ENCODE measurements at regions not wholly inside any gene's neighbourhood (a gene's known extent, or its start where the extent isn't known, plus 50 kb on each side); places are given as distances from the start of the nearest gene placed in this dataset.

DNA sequence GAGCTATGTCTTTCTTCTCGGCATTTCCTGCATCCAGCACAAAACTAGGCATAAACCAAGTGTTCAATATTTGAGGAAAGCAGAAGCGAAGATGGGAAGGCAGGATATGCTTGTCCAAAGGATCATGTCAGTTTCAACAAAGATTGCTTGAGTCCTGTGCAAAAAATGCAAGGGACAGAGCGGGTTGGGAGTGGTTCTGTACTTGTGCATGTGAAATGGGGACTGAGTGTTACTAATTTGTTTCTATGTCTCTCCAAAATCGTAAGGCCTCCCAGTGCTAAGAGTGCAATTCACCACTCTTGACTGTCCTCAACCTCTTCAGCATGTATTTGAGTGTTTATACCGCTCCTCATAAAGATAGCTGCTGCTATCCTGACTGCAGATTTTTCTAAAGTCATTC lies 166.2 kb downstream of the DLEU7 start:
- no peak for DNase-seq (ENCODE audit: low read depth)
- H3K4me3 ChIP-seq (ENCODE audit: low read depth, low read length) = no peak overlapping the region
- TF ChIP-seq POLR2A (IDR thresholded peaks at IDR 0.05; ENCODE audit: extremely low read depth, insufficient read length) (no peak), MYC (IDR thresholded peaks at IDR 0.05; ENCODE audit: low read depth, low read length) (no peak)
- TF ChIP-seq, protein P1, sequence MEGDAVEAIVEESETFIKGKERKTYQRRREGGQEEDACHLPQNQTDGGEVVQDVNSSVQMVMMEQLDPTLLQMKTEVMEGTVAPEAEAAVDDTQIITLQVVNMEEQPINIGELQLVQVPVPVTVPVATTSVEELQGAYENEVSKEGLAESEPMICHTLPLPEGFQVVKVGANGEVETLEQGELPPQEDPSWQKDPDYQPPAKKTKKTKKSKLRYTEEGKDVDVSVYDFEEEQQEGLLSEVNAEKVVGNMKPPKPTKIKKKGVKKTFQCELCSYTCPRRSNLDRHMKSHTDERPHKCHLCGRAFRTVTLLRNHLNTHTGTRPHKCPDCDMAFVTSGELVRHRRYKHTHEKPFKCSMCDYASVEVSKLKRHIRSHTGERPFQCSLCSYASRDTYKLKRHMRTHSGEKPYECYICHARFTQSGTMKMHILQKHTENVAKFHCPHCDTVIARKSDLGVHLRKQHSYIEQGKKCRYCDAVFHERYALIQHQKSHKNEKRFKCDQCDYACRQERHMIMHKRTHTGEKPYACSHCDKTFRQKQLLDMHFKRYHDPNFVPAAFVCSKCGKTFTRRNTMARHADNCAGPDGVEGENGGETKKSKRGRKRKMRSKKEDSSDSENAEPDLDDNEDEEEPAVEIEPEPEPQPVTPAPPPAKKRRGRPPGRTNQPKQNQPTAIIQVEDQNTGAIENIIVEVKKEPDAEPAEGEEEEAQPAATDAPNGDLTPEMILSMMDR (IDR thresholded peaks at IDR 0.05; ENCODE audit: low read depth, low read length) = no peak
- TF ChIP-seq, protein P2, sequence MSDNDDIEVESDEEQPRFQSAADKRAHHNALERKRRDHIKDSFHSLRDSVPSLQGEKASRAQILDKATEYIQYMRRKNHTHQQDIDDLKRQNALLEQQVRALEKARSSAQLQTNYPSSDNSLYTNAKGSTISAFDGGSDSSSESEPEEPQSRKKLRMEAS (IDR thresholded peaks at IDR 0.05; ENCODE audit: low read depth, low read length) = no peak

DNA sequence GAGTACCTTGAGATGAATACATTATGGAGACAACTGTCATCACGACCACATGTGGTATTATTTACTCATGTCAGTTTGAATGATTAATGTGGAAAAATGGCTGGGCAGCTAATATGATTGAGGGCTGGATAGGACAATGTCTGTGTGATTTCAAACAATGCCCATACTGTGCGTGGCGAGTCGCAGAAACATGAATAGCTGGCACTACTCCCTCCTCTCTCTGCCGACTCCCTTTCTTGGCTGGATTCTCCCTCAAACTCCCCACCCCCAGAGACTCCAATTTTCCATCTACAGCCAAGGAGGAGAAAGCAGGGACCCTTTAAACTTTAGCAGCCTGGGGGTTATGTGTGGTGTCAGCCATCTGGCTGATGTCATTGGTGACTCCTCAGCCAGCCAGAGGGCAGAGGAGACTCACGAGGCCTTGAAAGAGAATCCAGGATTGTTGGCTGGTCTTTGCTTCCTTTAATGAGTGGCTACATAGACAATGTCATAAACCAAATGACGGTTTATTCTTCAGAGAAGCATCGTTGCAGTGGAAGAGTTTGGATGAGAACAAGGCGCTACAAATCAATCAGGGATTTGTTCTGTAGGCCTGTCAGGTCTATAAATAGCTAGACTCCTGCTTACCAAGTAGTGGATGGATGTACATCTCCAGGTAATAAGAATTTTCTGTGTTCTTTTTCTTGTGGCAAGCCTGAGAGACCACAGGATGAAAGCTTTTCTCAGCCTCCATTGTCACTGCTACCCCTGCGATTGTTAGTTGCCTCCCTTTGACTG lies 165.6 kb downstream of the DLEU7 start:
- TF ChIP-seq, protein P1 (IDR thresholded peaks at IDR 0.05; ENCODE audit: low read depth, low read length) = no peak
- TF ChIP-seq POLR2A (IDR thresholded peaks at IDR 0.05; ENCODE audit: extremely low read depth, insufficient read length) = no peak
- no peak for TF ChIP-seq MYC (IDR thresholded peaks at IDR 0.05; ENCODE audit: low read depth, low read length)
- TF ChIP-seq, protein P2 (IDR thresholded peaks at IDR 0.05; ENCODE audit: low read depth, low read length) = no peak
- no peak for DNase-seq (ENCODE audit: low read depth)

DNA sequence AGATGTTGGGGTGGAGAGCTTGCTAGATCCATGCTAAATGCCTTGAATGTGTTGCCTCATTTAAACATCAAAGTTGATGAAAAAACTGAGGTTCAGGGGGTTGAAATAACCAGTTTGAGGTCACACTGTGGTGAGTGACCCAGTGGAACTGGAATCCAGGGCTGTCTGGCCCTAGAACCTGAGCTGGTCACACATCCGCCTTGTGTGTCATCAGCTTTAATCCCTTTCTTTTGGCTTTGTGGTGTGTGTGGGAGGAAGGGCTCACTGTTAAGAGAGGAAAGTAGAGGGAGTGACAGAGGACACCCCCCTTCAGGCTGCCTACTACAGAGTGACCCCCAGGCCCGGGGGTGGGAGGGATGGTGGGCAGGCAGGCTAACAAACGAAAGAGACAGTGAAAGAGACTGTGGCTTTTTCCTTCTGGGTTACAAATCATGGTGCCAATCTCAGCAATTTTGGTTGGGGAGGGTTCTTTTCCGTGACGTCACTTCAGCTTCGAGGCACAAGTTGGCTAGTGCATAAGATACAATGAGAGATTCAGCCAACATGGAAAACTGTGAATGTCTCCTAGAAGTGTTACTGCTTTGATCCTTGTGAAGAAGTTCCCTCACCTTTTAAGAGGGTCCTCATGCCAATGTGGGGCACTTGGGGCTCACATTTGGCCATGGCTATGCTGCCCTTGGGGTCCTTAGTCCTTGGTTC lies 164.9 kb downstream of the DLEU7 start:
- peak; percentile 73 for DNase-seq (ENCODE audit: low read depth)
- no peak overlapping the region for H3K4me3 ChIP-seq (ENCODE audit: low read depth, low read length)
- TF ChIP-seq, protein P1 (IDR thresholded peaks at IDR 0.05; ENCODE audit: low read depth, low read length) = no peak
- TF ChIP-seq MYC (IDR thresholded peaks at IDR 0.05; ENCODE audit: low read depth, low read length) = no peak

More for the DNA sequence above, 165.6 kb downstream of the DLEU7 start:
- no peak overlapping the region for H3K4me3 ChIP-seq (ENCODE audit: low read depth, low read length)

DNA sequence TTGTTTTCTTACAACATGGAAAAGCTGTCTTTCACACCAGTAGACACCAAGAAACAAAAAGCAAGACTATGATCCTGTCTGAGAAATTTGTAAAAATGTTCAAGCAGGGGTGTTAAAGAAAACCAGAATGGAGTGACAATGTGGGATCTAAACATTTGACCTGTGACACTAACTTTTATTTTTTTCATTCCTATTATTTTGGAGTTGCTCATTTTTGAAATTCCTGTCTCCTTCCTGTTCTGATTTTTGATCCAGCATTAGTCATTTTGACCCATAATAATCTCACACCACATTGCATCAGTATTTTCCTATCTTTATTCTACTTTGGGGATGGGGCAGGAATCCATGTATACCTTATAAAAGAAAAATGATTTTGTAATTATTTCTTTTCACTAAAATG lies 164.2 kb downstream of the DLEU7 start:
- TF ChIP-seq POLR2A (IDR thresholded peaks at IDR 0.05; ENCODE audit: extremely low read depth, insufficient read length) = no peak
- H3K4me3 ChIP-seq (ENCODE audit: low read depth, low read length) = no peak overlapping the region
- DNase-seq (ENCODE audit: low read depth) = no peak

DNA sequence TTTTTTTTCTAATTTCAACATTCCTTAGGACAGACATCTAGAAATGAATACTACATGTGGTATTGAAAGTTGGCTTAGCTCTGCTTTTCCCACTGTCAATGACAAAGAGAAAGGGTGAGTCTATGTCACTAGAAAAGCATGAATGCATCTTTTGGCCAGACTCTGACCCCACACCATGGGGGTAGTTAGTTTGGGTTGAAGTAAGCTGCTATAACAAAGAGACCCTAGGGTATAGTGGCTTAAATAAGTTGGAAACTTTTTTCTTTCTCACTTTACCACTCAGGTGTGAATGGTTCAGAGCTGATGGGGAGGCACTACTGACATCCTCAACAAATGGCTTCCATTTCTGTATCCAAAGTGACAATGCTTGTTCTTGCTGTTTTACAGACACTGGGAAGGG lies 161.5 kb downstream of the DLEU7 start:
- TF ChIP-seq, protein P2 (IDR thresholded peaks at IDR 0.05; ENCODE audit: low read depth, low read length) = no peak
- TF ChIP-seq POLR2A (IDR thresholded peaks at IDR 0.05; ENCODE audit: extremely low read depth, insufficient read length) (no peak), MYC (IDR thresholded peaks at IDR 0.05; ENCODE audit: low read depth, low read length) (no peak)
- TF ChIP-seq, protein P1 (IDR thresholded peaks at IDR 0.05; ENCODE audit: low read depth, low read length) = no peak

DNA sequence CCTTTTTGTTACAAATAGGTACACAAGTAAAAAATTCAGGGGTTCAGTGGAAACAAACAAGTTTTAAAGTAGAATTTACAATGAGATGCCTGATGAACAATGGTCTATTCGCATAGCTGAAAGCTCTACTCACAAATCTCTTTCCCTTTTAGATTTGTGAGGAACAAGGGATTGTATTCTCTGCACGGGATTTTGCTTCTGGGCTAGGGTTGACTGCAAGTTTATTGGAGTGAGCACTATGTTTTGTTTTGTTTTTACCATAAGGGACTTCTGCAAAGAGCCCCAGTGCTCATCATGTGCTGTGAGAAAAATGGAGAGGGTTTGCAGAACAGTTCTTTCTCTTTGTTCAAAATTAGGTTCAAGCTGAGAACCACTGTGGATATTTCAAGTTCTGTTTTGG lies 160.5 kb downstream of the DLEU7 start:
- H3K4me3 ChIP-seq (ENCODE audit: low read depth, low read length) = no peak overlapping the region
- TF ChIP-seq MYC (IDR thresholded peaks at IDR 0.05; ENCODE audit: low read depth, low read length) = no peak
- TF ChIP-seq, protein P2 (IDR thresholded peaks at IDR 0.05; ENCODE audit: low read depth, low read length) = no peak
- TF ChIP-seq, protein P1 (IDR thresholded peaks at IDR 0.05; ENCODE audit: low read depth, low read length) = no peak
- TF ChIP-seq POLR2A (IDR thresholded peaks at IDR 0.05; ENCODE audit: extremely low read depth, insufficient read length) = no peak
- DNase-seq (ENCODE audit: low read depth) = no peak

More for the DNA sequence above, 161.5 kb downstream of the DLEU7 start:
- no peak overlapping the region for H3K4me3 ChIP-seq (ENCODE audit: low read depth, low read length)
- DNase-seq (ENCODE audit: low read depth) = no peak
